Skeletal muscle satellite cell (primary cell): ENCODE measurements at regions not wholly inside any gene's neighbourhood (a gene's known extent, or its start where the extent isn't known, plus 50 kb on each side); places are given as distances from the start of the nearest gene placed in this dataset.

ENCODE experiments used
- H3K27me3 ChIP-seq: 2 replicates; pipeline ENCODE4 v1.7.0; 2013; ENCODE audit warnings: low read length; ENCODE audit not compliant: control insufficient read depth, insufficient read depth
- H3K36me3 ChIP-seq: 2 replicates; pipeline ENCODE4 v1.7.0; 2013; ENCODE audit warnings: mild to moderate bottlenecking, control low read depth, low read length; ENCODE audit not compliant: insufficient read depth
- H3K4me1 ChIP-seq: 2 replicates; pipeline ENCODE4 v1.7.0; 2013; ENCODE audit warnings: low read length; ENCODE audit not compliant: control insufficient read depth, insufficient read depth
- H3K4me2 ChIP-seq: 2 replicates; pipeline ENCODE4 v1.7.0; 2013; ENCODE audit warnings: mild to moderate bottlenecking, low read length
- H3K4me3 ChIP-seq: 2 replicates; pipeline ENCODE4 v1.7.0; 2013; ENCODE audit warnings: low read length
- H3K9ac ChIP-seq: 2 replicates; pipeline ENCODE4 v1.7.0; 2013; ENCODE audit warnings: mild to moderate bottlenecking, low read depth, low read length, moderate library complexity
- H3K9me3 ChIP-seq: replicated peaks from 2 replicates; pipeline ENCODE4 v1.7.0; 2013; ENCODE audit warnings: mild to moderate bottlenecking, control low read depth, low read length

- Histone ChIP-seq H3K27me3 (no peaks in the 10 kb centered on the region), H3K4me3 (no peak overlapping the region), H3K36me3 (no peaks in the 10 kb centered on the region)
These were observed 897.4 kb upstream of the TENM4 start for GRCh38 chr11:80338231-80338630.

GRCh38 chr11:80331694-80332093 is 890.9 kb upstream of the TENM4 start:
- Histone ChIP-seq H3K36me3 (no peaks in the 10 kb centered on the region), H3K27me3 (no peaks in the 10 kb centered on the region), H3K4me2 (no peak overlapping the region), H3K9ac (no peak overlapping the region), H3K4me3 (no peak overlapping the region), H3K4me1 (no peaks in the 10 kb centered on the region), H3K9me3 (peaks cover 2% of the 10 kb centered on the region)

More at GRCh38 chr11:80338231-80338630, 897.4 kb upstream of the TENM4 start:
- H3K9me3 ChIP-seq: peaks cover 2% of the 10 kb centered on the region
- H3K4me1 ChIP-seq: no peaks in the 10 kb centered on the region
- H3K4me2 ChIP-seq: no peak overlapping the region
- H3K9ac ChIP-seq: no peak overlapping the region

- Histone ChIP-seq H3K9ac (no peak overlapping the region), H3K9me3 (no peaks in the 10 kb centered on the region), H3K4me3 (no peak overlapping the region), H3K36me3 (no peaks in the 10 kb centered on the region), H3K27me3 (no peaks in the 10 kb centered on the region), H3K4me2 (no peak overlapping the region), H3K4me1 (no peaks in the 10 kb centered on the region)
These were observed 889.4 kb upstream of the TENM4 start for GRCh38 chr11:80330264-80330663.

GRCh38 chr11:80328774-80329173 is 887.9 kb upstream of the TENM4 start:
- Histone ChIP-seq H3K36me3 (no peaks in the 10 kb centered on the region), H3K9ac (no peak overlapping the region), H3K4me3 (no peak overlapping the region), H3K9me3 (no peaks in the 10 kb centered on the region), H3K4me1 (no peaks in the 10 kb centered on the region), H3K27me3 (no peaks in the 10 kb centered on the region), H3K4me2 (no peak overlapping the region)

- H3K4me2 ChIP-seq: no peak overlapping the region
- H3K36me3 ChIP-seq: no peaks in the 10 kb centered on the region
- H3K4me3 ChIP-seq: no peak overlapping the region
- H3K9me3 ChIP-seq: no peaks in the 10 kb centered on the region
- H3K27me3 ChIP-seq: no peaks in the 10 kb centered on the region
- H3K9ac ChIP-seq: no peak overlapping the region
- no peaks in the 10 kb centered on the region for H3K4me1 ChIP-seq
These were observed 887.3 kb upstream of the TENM4 start for GRCh38 chr11:80327956-80328614.

GRCh38 chr11:80321786-80322185 is 881.0 kb upstream of the TENM4 start:
- Histone ChIP-seq H3K27me3 (no peaks in the 10 kb centered on the region), H3K9ac (no peak overlapping the region), H3K4me1 (no peaks in the 10 kb centered on the region), H3K4me3 (no peak overlapping the region), H3K9me3 (no peaks in the 10 kb centered on the region), H3K4me2 (no peak overlapping the region), H3K36me3 (no peaks in the 10 kb centered on the region)

- H3K4me3 ChIP-seq: no peak overlapping the region
- H3K4me1 ChIP-seq: no peaks in the 10 kb centered on the region
- H3K27me3 ChIP-seq: no peaks in the 10 kb centered on the region
- no peaks in the 10 kb centered on the region for H3K9me3 ChIP-seq
- no peak overlapping the region for H3K9ac ChIP-seq
- H3K4me2 ChIP-seq: no peak overlapping the region
- H3K36me3 ChIP-seq: no peaks in the 10 kb centered on the region
These were observed 879.9 kb upstream of the TENM4 start for GRCh38 chr11:80320765-80321164.

- Histone ChIP-seq H3K4me3 (no peak overlapping the region), H3K9me3 (no peaks in the 10 kb centered on the region), H3K9ac (no peak overlapping the region), H3K36me3 (no peaks in the 10 kb centered on the region), H3K4me1 (no peaks in the 10 kb centered on the region), H3K4me2 (no peak overlapping the region), H3K27me3 (no peaks in the 10 kb centered on the region)
These were observed 879.4 kb upstream of the TENM4 start for GRCh38 chr11:80320226-80320625.

- Histone ChIP-seq H3K9me3 (no peaks in the 10 kb centered on the region), H3K4me3 (no peak overlapping the region), H3K27me3 (no peaks in the 10 kb centered on the region)
These were observed 876.8 kb upstream of the TENM4 start for GRCh38 chr11:80317612-80318011.

GRCh38 chr11:80315200-80315599 is 874.4 kb upstream of the TENM4 start:
- H3K4me2 ChIP-seq: no peak overlapping the region
- H3K36me3 ChIP-seq: no peaks in the 10 kb centered on the region
- H3K4me1 ChIP-seq: no peaks in the 10 kb centered on the region
- no peaks in the 10 kb centered on the region for H3K27me3 ChIP-seq
- no peaks in the 10 kb centered on the region for H3K9me3 ChIP-seq
- no peak overlapping the region for H3K9ac ChIP-seq
- no peak overlapping the region for H3K4me3 ChIP-seq

More at GRCh38 chr11:80317612-80318011, 876.8 kb upstream of the TENM4 start:
- Histone ChIP-seq H3K9ac (no peak overlapping the region), H3K4me2 (no peak overlapping the region), H3K36me3 (no peaks in the 10 kb centered on the region), H3K4me1 (no peaks in the 10 kb centered on the region)

GRCh38 chr11:80309301-80309700 is 868.5 kb upstream of the TENM4 start:
- Histone ChIP-seq H3K4me2 (no peak overlapping the region), H3K36me3 (no peaks in the 10 kb centered on the region), H3K4me3 (no peak overlapping the region), H3K9ac (no peak overlapping the region), H3K4me1 (no peaks in the 10 kb centered on the region), H3K9me3 (no peaks in the 10 kb centered on the region), H3K27me3 (no peaks in the 10 kb centered on the region)

GRCh38 chr11:80307676-80308075 is 866.8 kb upstream of the TENM4 start:
- Histone ChIP-seq H3K4me2 (no peak overlapping the region), H3K4me3 (no peak overlapping the region), H3K9me3 (no peaks in the 10 kb centered on the region), H3K9ac (no peak overlapping the region), H3K27me3 (no peaks in the 10 kb centered on the region), H3K36me3 (no peaks in the 10 kb centered on the region), H3K4me1 (no peaks in the 10 kb centered on the region)
